Glutamatergic neuron (in vitro differentiated cells): ENCODE measurements at regions not wholly inside any gene's neighbourhood (a gene's known extent, or its start where the extent isn't known, plus 50 kb on each side); places are given as distances from the start of the nearest gene placed in this dataset.

Source experiments
- DNase-seq: peaks from one replicate; pipeline ENCODE4 v3.0.0; 2022
- H3K27ac Mint-ChIP-seq: one replicate; pipeline ENCODE4 v1.8.0; 2020; ENCODE audit warnings: mild to moderate bottlenecking, mixed read lengths, inconsistent platforms; ENCODE audit not compliant: unreplicated experiment
- H3K27me3 Mint-ChIP-seq: one replicate; pipeline ENCODE4 v1.8.0; 2020; ENCODE audit warnings: mild to moderate bottlenecking, moderate library complexity, mixed read lengths, inconsistent platforms; ENCODE audit not compliant: unreplicated experiment
- H3K36me3 Mint-ChIP-seq: one replicate; pipeline ENCODE4 v1.8.0; 2020; ENCODE audit warnings: mild to moderate bottlenecking, mixed read lengths, inconsistent platforms; ENCODE audit not compliant: unreplicated experiment
- H3K4me1 Mint-ChIP-seq: one replicate; pipeline ENCODE4 v1.8.0; 2020; ENCODE audit warnings: mild to moderate bottlenecking, low read depth, mixed read lengths, inconsistent platforms; ENCODE audit not compliant: unreplicated experiment
- H3K4me3 Mint-ChIP-seq: one replicate; pipeline ENCODE4 v1.8.0; 2020; ENCODE audit warnings: mild to moderate bottlenecking, mixed read lengths, inconsistent platforms; ENCODE audit not compliant: unreplicated experiment
- H3K9me3 Mint-ChIP-seq: one replicate; pipeline ENCODE4 v1.8.0; 2020; ENCODE audit warnings: mild to moderate bottlenecking, moderate library complexity, mixed read lengths, inconsistent platforms; ENCODE audit not compliant: unreplicated experiment
- CTCF ChIP-seq: fragments of 200-600 bp; sonication (generic); IDR thresholded peaks from one replicate; pipeline ENCODE4 v1.5.0; 2021; ENCODE audit not compliant: partially characterized antibody, unreplicated experiment

GRCh38 chr4:31016322-31017061 is 296.3 kb downstream of the PCDH7 start:
- Mint-ChIP-seq H3K4me1 (peaks cover 2% of the 10 kb centered on the region), H3K36me3 (no peaks in the 10 kb centered on the region), H3K4me3 (no peak overlapping the region), H3K27ac (no peak overlapping the region), H3K27me3 (peaks cover 2% of the 10 kb centered on the region), H3K9me3 (no peaks in the 10 kb centered on the region)
- DNase-seq: no peak
- TF ChIP-seq CTCF: no peak

GRCh38 chr4:31020363-31020762 is 300.2 kb downstream of the PCDH7 start:
- no peak overlapping the region for H3K27ac Mint-ChIP-seq
- no peaks in the 10 kb centered on the region for H3K9me3 Mint-ChIP-seq
- no peaks in the 10 kb centered on the region for H3K36me3 Mint-ChIP-seq
- H3K4me1 Mint-ChIP-seq: peaks cover 2% of the 10 kb centered on the region
- no peak overlapping the region for H3K4me3 Mint-ChIP-seq
- peaks cover 2% of the 10 kb centered on the region for H3K27me3 Mint-ChIP-seq
- no peak for DNase-seq
- no peak for TF ChIP-seq CTCF

- no peak for TF ChIP-seq CTCF
- peaks cover 2% of the 10 kb centered on the region for H3K4me1 Mint-ChIP-seq
- H3K27ac Mint-ChIP-seq: no peak overlapping the region
- H3K27me3 Mint-ChIP-seq: peaks cover 2% of the 10 kb centered on the region
- no peaks in the 10 kb centered on the region for H3K9me3 Mint-ChIP-seq
- H3K36me3 Mint-ChIP-seq: no peaks in the 10 kb centered on the region
- no peak overlapping the region for H3K4me3 Mint-ChIP-seq
- DNase-seq: no peak
Measured at GRCh38 chr4:31021008-31021407, 300.8 kb downstream of the PCDH7 start.

- Mint-ChIP-seq H3K9me3 (no peaks in the 10 kb centered on the region), H3K4me3 (no peak overlapping the region), H3K4me1 (no peaks in the 10 kb centered on the region), H3K27ac (no peak overlapping the region), H3K27me3 (no peaks in the 10 kb centered on the region), H3K36me3 (no peaks in the 10 kb centered on the region)
- no peak for TF ChIP-seq CTCF
- DNase-seq: no peak
Measured at GRCh38 chr4:31022702-31023101, 302.5 kb downstream of the PCDH7 start.

GRCh38 chr4:31023109-31023508 is 302.9 kb downstream of the PCDH7 start:
- Mint-ChIP-seq H3K4me3 (no peak overlapping the region), H3K27ac (no peak overlapping the region), H3K4me1 (no peaks in the 10 kb centered on the region), H3K36me3 (no peaks in the 10 kb centered on the region), H3K27me3 (no peaks in the 10 kb centered on the region), H3K9me3 (no peaks in the 10 kb centered on the region)
- no peak for DNase-seq
- no peak for TF ChIP-seq CTCF
